ENCODE measurements at regions not wholly inside any gene's neighbourhood (a gene's known extent, or its start where the extent isn't known, plus 50 kb on each side); places are given as distances from the start of the nearest gene placed in this dataset.

DNA sequence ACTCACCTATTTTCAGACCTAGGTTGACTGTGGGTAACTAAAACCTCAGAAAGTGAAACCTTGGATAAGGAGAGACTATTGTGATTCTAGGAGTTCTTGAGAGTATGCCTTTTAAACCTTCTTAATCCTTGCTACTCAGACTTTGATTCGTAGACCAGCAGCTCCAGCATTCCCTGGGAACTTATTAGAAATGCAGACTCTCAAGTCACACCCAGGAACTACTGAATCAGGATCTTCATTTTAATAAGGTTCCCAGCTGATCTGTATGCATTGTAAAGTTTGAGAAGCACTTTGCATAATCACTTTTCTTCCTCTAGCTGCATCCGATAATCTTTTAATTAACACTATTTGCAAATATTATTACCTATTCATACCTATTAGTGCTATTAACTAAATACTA, 480.3 kb upstream of the KCNMB2 start (continued):
- TF ChIP-seq, protein P1, sequence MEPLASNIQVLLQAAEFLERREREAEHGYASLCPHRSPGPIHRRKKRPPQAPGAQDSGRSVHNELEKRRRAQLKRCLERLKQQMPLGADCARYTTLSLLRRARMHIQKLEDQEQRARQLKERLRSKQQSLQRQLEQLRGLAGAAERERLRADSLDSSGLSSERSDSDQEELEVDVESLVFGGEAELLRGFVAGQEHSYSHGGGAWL (CRISPR knock-in tag; IDR thresholded peaks at IDR 0.05): no peak
- no peak for TF ChIP-seq ZNF788 (CRISPR knock-in tag; IDR thresholded peaks at IDR 0.05; ENCODE audit: borderline replicate concordance)
- TF ChIP-seq JARID2 (CRISPR knock-in tag; IDR thresholded peaks at IDR 0.05; ENCODE audit: insufficient replicate concordance): no peak
- TF ChIP-seq ELF3 (CRISPR knock-in tag; IDR thresholded peaks at IDR 0.05): no peak

DNA sequence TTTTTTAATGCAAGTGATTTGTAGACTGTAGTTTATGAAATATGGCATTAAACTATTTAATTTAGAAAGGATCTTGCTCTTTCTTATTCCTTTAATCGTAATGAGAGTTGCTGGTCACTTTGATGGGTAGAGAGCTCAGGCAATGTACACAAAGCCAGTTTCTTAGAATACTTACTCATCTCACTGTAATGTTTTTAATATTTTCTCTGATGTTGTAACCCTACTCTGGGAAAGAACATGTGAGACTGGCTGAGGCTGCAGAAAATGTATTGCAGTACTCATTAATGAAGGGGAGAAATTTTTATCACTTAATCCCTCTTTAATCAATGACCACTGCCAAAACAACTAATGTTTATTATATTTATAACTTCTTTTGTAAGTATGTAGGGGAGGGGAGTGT, 479.4 kb upstream of the KCNMB2 start:
- in situ Hi-C loops (cut with HindIII; ENCODE audit: extremely low pct_ligation_motif_present, low pct_unique_long_range_greater_than_20kb): no loop called here
- no peak for TF ChIP-seq AHR (CRISPR knock-in tag; IDR thresholded peaks at IDR 0.05)
- TF ChIP-seq, protein P2, sequence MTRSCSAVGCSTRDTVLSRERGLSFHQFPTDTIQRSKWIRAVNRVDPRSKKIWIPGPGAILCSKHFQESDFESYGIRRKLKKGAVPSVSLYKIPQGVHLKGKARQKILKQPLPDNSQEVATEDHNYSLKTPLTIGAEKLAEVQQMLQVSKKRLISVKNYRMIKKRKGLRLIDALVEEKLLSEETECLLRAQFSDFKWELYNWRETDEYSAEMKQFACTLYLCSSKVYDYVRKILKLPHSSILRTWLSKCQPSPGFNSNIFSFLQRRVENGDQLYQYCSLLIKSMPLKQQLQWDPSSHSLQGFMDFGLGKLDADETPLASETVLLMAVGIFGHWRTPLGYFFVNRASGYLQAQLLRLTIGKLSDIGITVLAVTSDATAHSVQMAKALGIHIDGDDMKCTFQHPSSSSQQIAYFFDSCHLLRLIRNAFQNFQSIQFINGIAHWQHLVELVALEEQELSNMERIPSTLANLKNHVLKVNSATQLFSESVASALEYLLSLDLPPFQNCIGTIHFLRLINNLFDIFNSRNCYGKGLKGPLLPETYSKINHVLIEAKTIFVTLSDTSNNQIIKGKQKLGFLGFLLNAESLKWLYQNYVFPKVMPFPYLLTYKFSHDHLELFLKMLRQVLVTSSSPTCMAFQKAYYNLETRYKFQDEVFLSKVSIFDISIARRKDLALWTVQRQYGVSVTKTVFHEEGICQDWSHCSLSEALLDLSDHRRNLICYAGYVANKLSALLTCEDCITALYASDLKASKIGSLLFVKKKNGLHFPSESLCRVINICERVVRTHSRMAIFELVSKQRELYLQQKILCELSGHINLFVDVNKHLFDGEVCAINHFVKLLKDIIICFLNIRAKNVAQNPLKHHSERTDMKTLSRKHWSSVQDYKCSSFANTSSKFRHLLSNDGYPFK (CRISPR knock-in tag; IDR thresholded peaks at IDR 0.05; ENCODE audit: borderline replicate concordance): no peak
- no peak for TF ChIP-seq ATF7-NPFF (CRISPR knock-in tag; IDR thresholded peaks at IDR 0.05; ENCODE audit: low read depth)
- no peak for TF ChIP-seq ZNF672 (CRISPR knock-in tag; IDR thresholded peaks at IDR 0.05)
- no peak for TF ChIP-seq ZNF557 (CRISPR knock-in tag; IDR thresholded peaks at IDR 0.05)
- TF ChIP-seq ZNF605 (CRISPR knock-in tag; IDR thresholded peaks at IDR 0.05): no peak
- no peak for TF ChIP-seq LCORL (IDR thresholded peaks at IDR 0.05)
- TF ChIP-seq LCORL (CRISPR knock-in tag; IDR thresholded peaks at IDR 0.05): no peak
- no peak for TF ChIP-seq RBM39 (IDR thresholded peaks at IDR 0.05; ENCODE audit: low read depth, low read length, poor library complexity, severe bottlenecking)
- TF ChIP-seq BHLHE40 (IDR thresholded peaks at IDR 0.05; ENCODE audit: low read length): no peak
- TF ChIP-seq ATF7 (IDR thresholded peaks at IDR 0.05): no peak
- TF ChIP-seq ATF7 (CRISPR knock-in tag; IDR thresholded peaks at IDR 0.05): no peak
- TF ChIP-seq, protein P3, sequence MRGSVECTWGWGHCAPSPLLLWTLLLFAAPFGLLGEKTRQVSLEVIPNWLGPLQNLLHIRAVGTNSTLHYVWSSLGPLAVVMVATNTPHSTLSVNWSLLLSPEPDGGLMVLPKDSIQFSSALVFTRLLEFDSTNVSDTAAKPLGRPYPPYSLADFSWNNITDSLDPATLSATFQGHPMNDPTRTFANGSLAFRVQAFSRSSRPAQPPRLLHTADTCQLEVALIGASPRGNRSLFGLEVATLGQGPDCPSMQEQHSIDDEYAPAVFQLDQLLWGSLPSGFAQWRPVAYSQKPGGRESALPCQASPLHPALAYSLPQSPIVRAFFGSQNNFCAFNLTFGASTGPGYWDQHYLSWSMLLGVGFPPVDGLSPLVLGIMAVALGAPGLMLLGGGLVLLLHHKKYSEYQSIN (CRISPR knock-in tag; IDR thresholded peaks at IDR 0.05; ENCODE audit: borderline replicate concordance): no peak
- TF ChIP-seq, protein P4, sequence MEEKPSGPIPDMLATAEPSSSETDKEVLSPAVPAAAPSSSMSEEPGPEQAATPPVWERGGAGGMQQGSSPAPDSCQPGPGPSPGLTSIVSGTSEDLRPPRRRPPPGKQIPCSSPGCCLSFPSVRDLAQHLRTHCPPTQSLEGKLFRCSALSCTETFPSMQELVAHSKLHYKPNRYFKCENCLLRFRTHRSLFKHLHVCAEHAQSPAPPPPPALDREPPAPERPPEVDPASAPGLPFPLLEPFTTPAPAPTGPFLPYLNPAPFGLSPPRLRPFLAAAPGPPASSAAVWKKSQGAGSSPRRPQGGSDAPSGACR (CRISPR knock-in tag; IDR thresholded peaks at IDR 0.05): no peak
- no peak for TF ChIP-seq ZNF251 (CRISPR knock-in tag; IDR thresholded peaks at IDR 0.05)
- TF ChIP-seq, protein P5, sequence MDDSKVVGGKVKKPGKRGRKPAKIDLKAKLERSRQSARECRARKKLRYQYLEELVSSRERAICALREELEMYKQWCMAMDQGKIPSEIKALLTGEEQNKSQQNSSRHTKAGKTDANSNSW (CRISPR knock-in tag; IDR thresholded peaks at IDR 0.05; ENCODE audit: borderline replicate concordance): no peak
- no peak for TF ChIP-seq WIZ (CRISPR knock-in tag; IDR thresholded peaks at IDR 0.05)

More for the DNA sequence above, 479.4 kb upstream of the KCNMB2 start:
- Histone ChIP-seq H2AFZ (ENCODE audit: low read length) (no peak overlapping the region), H3K9ac (ENCODE audit: insufficient read depth, low read depth, low read length) (no peak overlapping the region), H4K20me1 (ENCODE audit: insufficient read depth, low read length) (no peaks in the 10 kb centered on the region), H3K4me2 (ENCODE audit: low read depth, low read length) (no peak overlapping the region), H3K27me3 (ENCODE audit: control insufficient read depth in 1 of 2, insufficient read depth in 2 of 2, low read length in 2 of 2) (no peaks in the 10 kb centered on the region), H3K4me3 (replicated peaks in 1 of 3; ENCODE audit: insufficient read depth in 1 of 3, low read depth in 2 of 3, low read length in 3 of 3) (no peak overlapping the region), H3K9me3 (ENCODE audit: low read length) (no peaks in the 10 kb centered on the region), H3K27ac (ENCODE audit: extremely low read length, insufficient read depth, low read length) (no peak overlapping the region), H3K79me2 (ENCODE audit: insufficient read depth, low read length) (no peaks in the 10 kb centered on the region), H3K36me3 (replicated peaks in 1 of 2; ENCODE audit: control insufficient read depth in 1 of 2, insufficient read depth in 2 of 2, low read length in 2 of 2) (no peaks in the 10 kb centered on the region), H3K4me1 (ENCODE audit: insufficient read depth, low read length) (peaks cover 15% of the 10 kb centered on the region)
- POLR2A ChIA-PET: no interaction called here
- DNase-seq (ENCODE audit: low spot score) (no peak), ATAC-seq (no peak), FAIRE-seq (no peak)
- 26% methylated on average over 1 of the region's 1 CpG for WGBS (ENCODE audit: low lambda C conversion rate)
- CTCF ChIA-PET (ENCODE audit: low intra/inter-chr PET ratio, low total read pairs): no interaction called here
- intact Hi-C loops (cut with micrococcal nuclease; ENCODE audit: unreplicated experiment): no loop called here
- BruUV-seq (replicated peaks): no TSS peak
